ENCODE measurements at regions not wholly inside any gene's neighbourhood (a gene's known extent, or its start where the extent isn't known, plus 50 kb on each side); places are given as distances from the start of the nearest gene placed in this dataset.
"Not testable (repeated sequence)": the region's sequence is repeated elsewhere in the genome, so short reads cannot be mapped to it uniquely, and the experiment has no call there.

DNA sequence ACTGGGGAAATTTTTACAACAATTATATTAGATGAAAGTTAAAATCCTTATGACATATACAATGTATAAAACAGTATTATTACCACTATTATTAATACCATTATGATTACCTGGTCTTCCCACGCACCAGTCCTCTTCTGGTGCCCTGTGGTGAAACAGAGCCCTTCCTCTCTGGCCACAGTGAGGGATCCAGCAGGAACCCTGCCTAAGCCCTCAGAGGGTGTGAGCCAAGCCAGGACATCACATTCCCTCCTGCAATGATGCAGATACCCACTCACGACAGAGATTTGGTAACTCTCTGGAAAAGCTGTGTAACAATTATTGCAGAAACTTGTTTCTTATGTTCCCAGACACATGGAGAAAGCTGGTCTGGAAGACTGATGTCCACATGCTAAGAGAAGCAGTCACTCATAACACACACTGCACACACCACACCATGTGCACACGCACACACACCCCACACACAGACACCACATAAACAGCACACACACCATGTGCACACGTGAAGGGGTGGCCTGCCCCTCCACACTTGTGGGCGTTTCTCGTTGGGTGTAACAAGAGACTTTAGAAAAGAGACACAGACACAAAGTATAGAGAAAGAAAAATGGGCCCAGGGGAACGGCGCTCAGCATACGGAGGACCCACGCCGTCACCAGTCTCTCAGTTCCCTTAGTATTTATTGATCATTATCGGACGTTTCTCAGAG, 1373.8 kb upstream of the DEFB115 start:
- not testable (repeated sequence) for H3K27ac ChIP-seq (ENCODE audit: low read length); H3K36me3 ChIP-seq (ENCODE audit: control insufficient read depth, insufficient read depth, low read length); H3K4me3 ChIP-seq (ENCODE audit: low read length); H3K4me1 ChIP-seq (ENCODE audit: control insufficient read depth, insufficient read depth, low read length); H3K27me3 ChIP-seq (ENCODE audit: control insufficient read depth, insufficient read depth, low read length); H3K9me3 ChIP-seq (ENCODE audit: control insufficient read depth, insufficient read depth, low read length); DNase-seq (ENCODE audit: low read depth, low spot score)
- WGBS (ENCODE audit: insufficient coverage, insufficient read length): no CpG with 5 or more reads among the region's 13 CpGs

DNA sequence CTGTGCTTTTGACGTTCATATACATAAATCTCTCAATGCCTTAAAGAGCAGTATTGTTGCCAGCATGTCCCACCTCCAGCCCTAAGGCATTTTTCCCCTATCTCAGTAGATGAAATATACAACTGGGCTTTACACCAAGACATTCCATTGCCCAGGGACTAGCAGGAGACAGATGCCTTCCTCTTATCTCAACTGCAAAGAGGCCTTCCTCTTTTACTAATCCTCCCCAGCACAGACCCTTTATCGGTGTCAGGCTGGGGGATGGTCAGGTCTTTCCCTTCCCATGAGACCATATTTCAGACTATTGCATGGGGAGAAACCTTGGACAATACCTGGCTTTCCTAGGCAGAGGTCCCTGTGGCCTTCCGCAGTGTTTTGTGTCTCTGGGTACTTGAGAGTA, 1373.1 kb upstream of the DEFB115 start:
- not testable (repeated sequence) for H3K27ac ChIP-seq (ENCODE audit: low read length); H3K4me1 ChIP-seq (ENCODE audit: control insufficient read depth, insufficient read depth, low read length); H3K36me3 ChIP-seq (ENCODE audit: control insufficient read depth, insufficient read depth, low read length); H3K27me3 ChIP-seq (ENCODE audit: control insufficient read depth, insufficient read depth, low read length); DNase-seq (ENCODE audit: low read depth, low spot score); H3K4me3 ChIP-seq (ENCODE audit: low read length); H3K9me3 ChIP-seq (ENCODE audit: control insufficient read depth, insufficient read depth, low read length)
- WGBS (ENCODE audit: insufficient coverage, insufficient read length): no CpG with 5 or more reads among the region's 3 CpGs

DNA sequence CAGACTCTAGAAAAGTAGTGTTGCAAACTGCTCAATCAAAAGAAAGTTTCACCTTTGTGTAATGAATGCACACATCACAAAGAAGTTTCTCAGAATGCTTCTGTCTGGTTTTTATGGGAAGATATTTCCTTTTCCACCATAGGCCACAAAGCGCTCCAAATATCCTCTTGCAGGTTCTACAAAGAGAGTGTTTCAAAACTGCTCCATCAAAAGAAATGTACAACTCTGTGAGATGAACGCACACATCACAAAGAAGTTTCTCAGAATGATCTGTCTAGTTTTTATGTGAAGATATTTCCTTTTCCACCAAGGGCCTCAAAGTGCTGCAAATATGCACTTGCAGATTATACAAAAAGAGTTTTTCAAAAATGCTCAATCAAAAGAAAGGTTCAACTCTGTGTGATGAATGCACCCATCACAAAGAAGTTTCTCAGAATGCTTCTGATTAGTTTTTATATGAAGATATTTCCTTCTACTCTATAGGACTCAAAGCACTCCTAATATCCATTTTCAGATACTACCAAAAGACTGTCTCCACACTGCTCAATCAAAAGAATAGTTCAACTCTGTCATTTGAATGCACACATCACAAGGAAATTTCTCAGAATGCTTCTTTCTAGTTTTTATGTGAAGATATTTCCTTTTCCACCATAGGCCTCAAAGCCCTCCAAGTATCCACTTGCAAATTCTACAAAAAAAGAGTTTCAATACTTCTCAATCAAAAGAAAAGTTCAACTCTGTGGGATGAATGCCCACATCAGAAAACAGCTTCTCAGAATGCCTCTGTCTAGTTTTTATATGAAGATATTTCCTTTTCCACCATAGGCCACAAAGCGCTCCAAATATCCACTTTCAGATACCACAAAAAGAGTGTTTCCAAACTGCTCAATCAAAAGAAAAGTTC, 1371.9 kb upstream of the DEFB115 start:
- not testable (repeated sequence) for H3K4me3 ChIP-seq (ENCODE audit: low read length); DNase-seq (ENCODE audit: low read depth, low spot score); H3K9me3 ChIP-seq (ENCODE audit: control insufficient read depth, insufficient read depth, low read length); H3K4me1 ChIP-seq (ENCODE audit: control insufficient read depth, insufficient read depth, low read length); H3K36me3 ChIP-seq (ENCODE audit: control insufficient read depth, insufficient read depth, low read length); H3K27ac ChIP-seq (ENCODE audit: low read length); H3K27me3 ChIP-seq (ENCODE audit: control insufficient read depth, insufficient read depth, low read length)
- WGBS (ENCODE audit: insufficient coverage, insufficient read length): no CpG with 5 or more reads among the region's 3 CpGs

DNA sequence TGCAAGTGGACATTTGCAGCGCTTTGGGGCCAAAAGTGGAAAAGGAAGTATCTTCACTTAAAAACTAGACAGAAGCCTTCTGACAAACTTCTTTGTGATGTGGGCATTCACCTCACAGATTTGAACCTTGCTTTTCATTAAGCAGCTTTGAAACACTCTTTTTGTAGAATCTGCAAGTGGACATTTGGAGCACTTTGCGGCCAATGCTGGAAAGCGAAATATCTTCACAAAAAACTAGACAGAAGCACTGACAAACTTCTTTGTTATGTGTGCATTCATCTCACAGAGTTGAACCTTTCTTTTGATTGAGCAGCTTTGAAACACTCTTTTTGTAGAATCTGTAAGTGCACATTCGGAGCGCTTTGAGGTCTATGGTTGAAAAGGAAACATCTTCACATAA, 1365.9 kb upstream of the DEFB115 start:
- no CpG with 5 or more reads among the region's 5 CpGs for WGBS (ENCODE audit: insufficient coverage, insufficient read length)
- H3K27ac ChIP-seq (ENCODE audit: low read length); H3K27me3 ChIP-seq (ENCODE audit: control insufficient read depth, insufficient read depth, low read length); H3K4me1 ChIP-seq (ENCODE audit: control insufficient read depth, insufficient read depth, low read length); H3K4me3 ChIP-seq (ENCODE audit: low read length); DNase-seq (ENCODE audit: low read depth, low spot score); H3K9me3 ChIP-seq (ENCODE audit: control insufficient read depth, insufficient read depth, low read length); H3K36me3 ChIP-seq (ENCODE audit: control insufficient read depth, insufficient read depth, low read length): not testable (repeated sequence)
